Panc1 (cell line): ENCODE measurements at regions not wholly inside any gene's neighbourhood (a gene's known extent, or its start where the extent isn't known, plus 50 kb on each side); places are given as distances from the start of the nearest gene placed in this dataset.

Experiments
- ATAC-seq: fragments of 200-7000 bp; cut with Tn5 transposase; 2 replicates; pipeline ENCODE4 v1.9.1; 2020; ENCODE audit warnings: mild to moderate bottlenecking, moderate library complexity
- BruUV-seq: library from RNA; stranded (reverse); fragments of 400-500 nt; replicated peaks from 2 replicates; lab custom pipeline; 2021; lab: Mats Ljungman, UMichigan
- CTCF ChIA-PET: fragments of 300-600 bp; sonication (Branson Sonifier 250); formaldehyde crosslinking; loops from one replicate; lab custom pipeline; 2022; ENCODE audit warnings: antibody characterized with exemption; lab: Charles Lee
- POLR2A ChIA-PET: fragments of 300-600 bp; sonication (Branson Sonifier 250); formaldehyde crosslinking; loops from one replicate; lab custom pipeline; 2022; ENCODE audit warnings: antibody characterized with exemption; lab: Charles Lee
- DNase-seq: peaks from one replicate; pipeline ENCODE4 v3.0.0-alpha.2; 2010; ENCODE audit warnings: low read depth, low spot score
- H3K27ac ChIP-seq: 2 replicates; pipeline ENCODE4 v1.5.1; 2011; ENCODE audit warnings: mild to moderate bottlenecking, low read length, inconsistent platforms
- H3K27me3 ChIP-seq: fragments of 200-500 bp; sonication (Bioruptor generic); 2 replicates; pipeline ENCODE4 v1.6.0; 2014; ENCODE audit warnings: low read length, inconsistent platforms; ENCODE audit not compliant: control insufficient read depth, insufficient read depth
- H3K36me3 ChIP-seq: fragments of 200-500 bp; sonication (Bioruptor generic); 2 replicates; pipeline ENCODE4 v1.5.1; 2014; ENCODE audit warnings: inconsistent platforms, mild to moderate bottlenecking, low read length, moderate library complexity; ENCODE audit not compliant: control insufficient read depth, insufficient read depth
- H3K4me1 ChIP-seq: 2 replicates; pipeline ENCODE4 v1.5.1; 2011; ENCODE audit warnings: inconsistent platforms, mild to moderate bottlenecking, low read length, moderate library complexity; ENCODE audit not compliant: control insufficient read depth, insufficient read depth
- H3K4me3 ChIP-seq, 2 experiments: 2 replicates each; pipeline ENCODE4 v1.5.1; 2011 to 2012; ENCODE audit warnings: low read depth in 2 of 2, low read length in 2 of 2, mild to moderate bottlenecking in 2 of 2, inconsistent platforms in 1 of 2, moderate library complexity in 1 of 2
- H3K9me3 ChIP-seq: fragments of 200-500 bp; sonication (Bioruptor generic); 2 replicates; pipeline ENCODE4 v1.5.1; 2014; ENCODE audit warnings: low read depth, mild to moderate bottlenecking, inconsistent platforms, low read length, moderate library complexity; ENCODE audit not compliant: control insufficient read depth, insufficient read depth
- POLR2AphosphoS5 ChIP-seq: IDR thresholded peaks from 2 replicates; pipeline ENCODE4 v1.6.1; 2012; ENCODE audit warnings: mild to moderate bottlenecking, low read depth, low read length, moderate library complexity
- SIN3A ChIP-seq: IDR thresholded peaks from 2 replicates; pipeline ENCODE4 v1.6.1; 2012; ENCODE audit warnings: low read depth, mild to moderate bottlenecking, low read length, moderate library complexity, borderline replicate concordance; ENCODE audit not compliant: insufficient read depth
- TCF7L2 ChIP-seq: IDR thresholded peaks from 2 replicates; pipeline ENCODE4 v1.6.1; 2011; ENCODE audit warnings: mild to moderate bottlenecking, low read depth, low read length, inconsistent platforms
- in situ Hi-C: cut with HindIII; loops from 2 replicates; pipeline ENCODE4 v1.10.0; 2016; ENCODE audit warnings: low sequenced_read_pairs, low pct_unique_long_range_greater_than_20kb
- intact Hi-C: fragments of 100-400 bp; cut with micrococcal nuclease; formaldehyde crosslinking; loops from one replicate; pipeline ENCODE4 v1.10.0; 2022; ENCODE audit not compliant: unreplicated experiment
- TF ChIP-seq, protein P1 (sequence below): fragments of 450-650 bp; IDR thresholded peaks from 2 replicates; pipeline ENCODE4 v1.5.1; 2017; ENCODE audit warnings: mild to moderate bottlenecking
- TF ChIP-seq, protein P2 (sequence below), 2 experiments: IDR thresholded peaks; 2 replicates each; pipeline ENCODE4 v1.6.1; 2011 to 2012; ENCODE audit warnings: low read depth in 2 of 2, control low read depth in 1 of 2, low read length in 1 of 2, mild to moderate bottlenecking in 1 of 2, moderate library complexity in 1 of 2; ENCODE audit not compliant: insufficient read depth in 1 of 2

DNA sequence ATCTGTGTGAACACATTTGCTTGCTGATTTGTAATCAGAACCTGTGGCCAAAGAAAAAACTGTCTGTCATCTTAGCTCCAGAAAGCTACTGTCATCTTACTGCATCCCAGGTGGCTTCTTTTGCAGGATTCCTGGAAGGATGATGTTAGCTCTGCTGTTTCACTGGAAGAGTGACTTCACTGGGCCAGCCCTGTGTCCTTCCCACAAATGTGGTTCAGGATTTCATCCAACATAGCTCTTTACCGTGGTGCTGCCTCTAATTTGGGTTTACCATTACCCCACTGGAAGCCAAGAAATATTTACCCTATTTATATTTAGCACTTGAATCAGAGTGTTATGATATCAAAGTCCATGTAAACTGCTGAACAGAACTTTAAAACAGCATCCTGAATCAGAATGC is 501.0 kb downstream of the GADD45G start:
- in situ Hi-C loops, result no loop called here
- H3K27me3 ChIP-seq, result no peaks in the 10 kb centered on the region
- TF ChIP-seq POLR2AphosphoS5, result no peak
- TF ChIP-seq, protein P1, sequence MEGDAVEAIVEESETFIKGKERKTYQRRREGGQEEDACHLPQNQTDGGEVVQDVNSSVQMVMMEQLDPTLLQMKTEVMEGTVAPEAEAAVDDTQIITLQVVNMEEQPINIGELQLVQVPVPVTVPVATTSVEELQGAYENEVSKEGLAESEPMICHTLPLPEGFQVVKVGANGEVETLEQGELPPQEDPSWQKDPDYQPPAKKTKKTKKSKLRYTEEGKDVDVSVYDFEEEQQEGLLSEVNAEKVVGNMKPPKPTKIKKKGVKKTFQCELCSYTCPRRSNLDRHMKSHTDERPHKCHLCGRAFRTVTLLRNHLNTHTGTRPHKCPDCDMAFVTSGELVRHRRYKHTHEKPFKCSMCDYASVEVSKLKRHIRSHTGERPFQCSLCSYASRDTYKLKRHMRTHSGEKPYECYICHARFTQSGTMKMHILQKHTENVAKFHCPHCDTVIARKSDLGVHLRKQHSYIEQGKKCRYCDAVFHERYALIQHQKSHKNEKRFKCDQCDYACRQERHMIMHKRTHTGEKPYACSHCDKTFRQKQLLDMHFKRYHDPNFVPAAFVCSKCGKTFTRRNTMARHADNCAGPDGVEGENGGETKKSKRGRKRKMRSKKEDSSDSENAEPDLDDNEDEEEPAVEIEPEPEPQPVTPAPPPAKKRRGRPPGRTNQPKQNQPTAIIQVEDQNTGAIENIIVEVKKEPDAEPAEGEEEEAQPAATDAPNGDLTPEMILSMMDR, result no peak
- no peak for TF ChIP-seq TCF7L2
- TF ChIP-seq, protein P2, sequence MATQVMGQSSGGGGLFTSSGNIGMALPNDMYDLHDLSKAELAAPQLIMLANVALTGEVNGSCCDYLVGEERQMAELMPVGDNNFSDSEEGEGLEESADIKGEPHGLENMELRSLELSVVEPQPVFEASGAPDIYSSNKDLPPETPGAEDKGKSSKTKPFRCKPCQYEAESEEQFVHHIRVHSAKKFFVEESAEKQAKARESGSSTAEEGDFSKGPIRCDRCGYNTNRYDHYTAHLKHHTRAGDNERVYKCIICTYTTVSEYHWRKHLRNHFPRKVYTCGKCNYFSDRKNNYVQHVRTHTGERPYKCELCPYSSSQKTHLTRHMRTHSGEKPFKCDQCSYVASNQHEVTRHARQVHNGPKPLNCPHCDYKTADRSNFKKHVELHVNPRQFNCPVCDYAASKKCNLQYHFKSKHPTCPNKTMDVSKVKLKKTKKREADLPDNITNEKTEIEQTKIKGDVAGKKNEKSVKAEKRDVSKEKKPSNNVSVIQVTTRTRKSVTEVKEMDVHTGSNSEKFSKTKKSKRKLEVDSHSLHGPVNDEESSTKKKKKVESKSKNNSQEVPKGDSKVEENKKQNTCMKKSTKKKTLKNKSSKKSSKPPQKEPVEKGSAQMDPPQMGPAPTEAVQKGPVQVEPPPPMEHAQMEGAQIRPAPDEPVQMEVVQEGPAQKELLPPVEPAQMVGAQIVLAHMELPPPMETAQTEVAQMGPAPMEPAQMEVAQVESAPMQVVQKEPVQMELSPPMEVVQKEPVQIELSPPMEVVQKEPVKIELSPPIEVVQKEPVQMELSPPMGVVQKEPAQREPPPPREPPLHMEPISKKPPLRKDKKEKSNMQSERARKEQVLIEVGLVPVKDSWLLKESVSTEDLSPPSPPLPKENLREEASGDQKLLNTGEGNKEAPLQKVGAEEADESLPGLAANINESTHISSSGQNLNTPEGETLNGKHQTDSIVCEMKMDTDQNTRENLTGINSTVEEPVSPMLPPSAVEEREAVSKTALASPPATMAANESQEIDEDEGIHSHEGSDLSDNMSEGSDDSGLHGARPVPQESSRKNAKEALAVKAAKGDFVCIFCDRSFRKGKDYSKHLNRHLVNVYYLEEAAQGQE (IDR thresholded peaks at IDR 0.05; ENCODE audit: insufficient read depth in 1 of 2, low read depth in 2 of 2, low read length in 1 of 2), result no peak
- no peak for TF ChIP-seq SIN3A
- no peaks in the 10 kb centered on the region for H3K9me3 ChIP-seq
- H3K27ac ChIP-seq, result no peak overlapping the region
- POLR2A ChIA-PET, result no interaction called here
- H3K36me3 ChIP-seq, result no peaks in the 10 kb centered on the region; the same call in 1 of the 2 replicates
- intact Hi-C loops, result no loop called here
- BruUV-seq, result no TSS peak
- H3K4me1 ChIP-seq, result no peaks in the 10 kb centered on the region; the same call in 1 of the 2 replicates
- ATAC-seq, result no peak
- CTCF ChIA-PET, result no interaction called here
- no peak for DNase-seq
- no peak overlapping the region for H3K4me3 ChIP-seq

DNA sequence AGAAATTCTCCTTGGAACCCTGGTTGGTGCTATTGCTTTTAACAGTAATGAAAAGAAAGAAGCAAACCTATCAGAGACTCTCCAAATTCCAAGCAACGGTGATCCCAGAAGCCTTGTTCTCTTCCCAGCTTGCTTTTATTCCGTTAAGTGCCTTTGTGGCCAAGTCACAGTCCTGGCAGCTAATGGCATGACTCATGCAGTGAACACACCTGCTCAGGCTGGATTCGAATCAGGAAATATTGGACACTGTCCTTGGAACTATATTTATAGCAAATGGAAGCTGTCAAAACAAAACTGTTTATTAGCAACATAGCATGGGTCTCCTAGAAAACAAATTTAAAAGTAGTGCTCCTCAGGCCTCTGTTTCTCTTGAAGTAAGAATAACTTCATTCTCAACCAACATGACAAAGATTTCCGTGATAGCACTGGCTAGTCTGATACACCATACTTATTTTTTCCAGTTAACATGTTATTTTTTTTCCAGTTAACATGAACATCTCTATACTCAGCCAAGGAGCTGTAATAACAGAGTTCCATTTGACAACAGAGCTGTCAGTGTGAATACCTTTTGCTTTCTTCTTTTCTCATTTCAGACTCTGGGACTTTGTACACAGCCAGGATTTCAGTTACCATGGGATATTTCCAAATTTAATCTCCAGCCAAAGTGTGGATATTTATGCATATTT is 502.4 kb downstream of the GADD45G start:
- ATAC-seq, result no peak
- intact Hi-C loops, result no loop called here
- DNase-seq, result no peak
- ChIA-PET POLR2A (no interaction called here), CTCF (no interaction called here)
- in situ Hi-C loops, result no loop called here
- Histone ChIP-seq H3K4me3 (no peak overlapping the region), H3K27me3 (no peaks in the 10 kb centered on the region), H3K36me3 (no peaks in the 10 kb centered on the region; the same call in 1 of the 2 replicates), H3K9me3 (no peaks in the 10 kb centered on the region), H3K4me1 (no peaks in the 10 kb centered on the region; the same call in 1 of the 2 replicates), H3K27ac (no peak overlapping the region)
- no TSS peak for BruUV-seq
- TF ChIP-seq, protein P1, result no peak
- TF ChIP-seq POLR2AphosphoS5 (no peak), SIN3A (no peak), TCF7L2 (no peak)
- TF ChIP-seq, protein P2 (IDR thresholded peaks at IDR 0.05; ENCODE audit: insufficient read depth in 1 of 2, low read depth in 2 of 2, low read length in 1 of 2), result no peak
